ENCODE measurements at regions not wholly inside any gene's neighbourhood (a gene's known extent, or its start where the extent isn't known, plus 50 kb on each side); places are given as distances from the start of the nearest gene placed in this dataset.

DNA sequence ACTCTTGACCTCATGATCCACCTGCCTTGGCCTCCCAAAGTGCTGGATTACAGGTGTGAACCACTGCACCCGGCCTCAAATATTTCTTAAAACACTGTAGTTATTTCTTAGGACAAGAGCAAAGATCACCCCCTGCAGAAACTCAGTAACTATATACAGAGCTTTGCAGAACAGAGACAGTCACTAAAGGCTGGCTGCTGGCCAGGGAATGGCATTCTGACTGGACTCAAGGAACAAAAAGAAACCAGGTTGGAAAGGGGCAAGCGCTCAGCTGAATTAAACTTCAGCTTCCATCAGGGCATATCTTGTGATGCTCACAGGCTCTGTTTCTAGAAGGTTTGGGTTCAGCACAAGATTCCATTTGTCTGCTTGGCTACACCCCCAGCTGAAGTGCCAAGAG, 95.8 kb downstream of the ADAMTS15 start:
- TF ChIP-seq, protein P1, sequence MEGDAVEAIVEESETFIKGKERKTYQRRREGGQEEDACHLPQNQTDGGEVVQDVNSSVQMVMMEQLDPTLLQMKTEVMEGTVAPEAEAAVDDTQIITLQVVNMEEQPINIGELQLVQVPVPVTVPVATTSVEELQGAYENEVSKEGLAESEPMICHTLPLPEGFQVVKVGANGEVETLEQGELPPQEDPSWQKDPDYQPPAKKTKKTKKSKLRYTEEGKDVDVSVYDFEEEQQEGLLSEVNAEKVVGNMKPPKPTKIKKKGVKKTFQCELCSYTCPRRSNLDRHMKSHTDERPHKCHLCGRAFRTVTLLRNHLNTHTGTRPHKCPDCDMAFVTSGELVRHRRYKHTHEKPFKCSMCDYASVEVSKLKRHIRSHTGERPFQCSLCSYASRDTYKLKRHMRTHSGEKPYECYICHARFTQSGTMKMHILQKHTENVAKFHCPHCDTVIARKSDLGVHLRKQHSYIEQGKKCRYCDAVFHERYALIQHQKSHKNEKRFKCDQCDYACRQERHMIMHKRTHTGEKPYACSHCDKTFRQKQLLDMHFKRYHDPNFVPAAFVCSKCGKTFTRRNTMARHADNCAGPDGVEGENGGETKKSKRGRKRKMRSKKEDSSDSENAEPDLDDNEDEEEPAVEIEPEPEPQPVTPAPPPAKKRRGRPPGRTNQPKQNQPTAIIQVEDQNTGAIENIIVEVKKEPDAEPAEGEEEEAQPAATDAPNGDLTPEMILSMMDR (IDR thresholded peaks at IDR 0.05; ENCODE audit: low read depth, low read length) = no peak
- no peaks in the 10 kb centered on the region for H3K9me3 ChIP-seq (ENCODE audit: severe bottlenecking)

DNA sequence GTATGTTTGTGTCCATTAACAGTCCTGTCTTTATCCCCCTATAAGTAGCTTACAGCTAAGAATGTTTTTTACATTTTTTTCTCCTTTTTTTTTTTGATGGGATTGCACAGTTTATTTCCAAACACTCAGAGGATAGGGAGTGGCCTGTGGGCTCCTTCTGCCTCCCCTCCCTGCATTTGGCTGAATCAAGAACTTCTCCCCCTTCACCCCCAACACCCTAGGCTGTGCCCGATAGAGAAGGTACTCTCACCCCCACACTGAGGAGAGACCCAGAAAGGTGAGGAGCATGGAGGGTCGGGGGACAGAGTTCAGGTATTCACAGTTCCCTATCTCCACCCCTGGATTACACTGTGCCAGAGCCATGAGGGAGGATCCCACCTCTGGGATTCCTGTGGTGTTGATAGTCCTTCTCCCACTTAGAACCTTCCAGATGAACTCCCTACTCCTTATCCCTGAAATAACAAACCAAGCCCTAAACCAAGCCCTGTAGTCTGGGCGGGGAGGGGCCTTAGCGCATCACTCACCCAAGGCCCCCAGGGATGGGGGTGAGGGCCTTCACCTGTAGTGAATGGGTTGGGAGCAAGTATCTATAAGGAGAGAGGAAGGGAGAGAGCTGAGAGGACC, 97.1 kb downstream of the ADAMTS15 start:
- Histone ChIP-seq H3K4me3 (ENCODE audit: low read depth, low read length) (no peak overlapping the region), H3K27me3 (ENCODE audit: insufficient read depth, low read depth, severe bottlenecking) (no peaks in the 10 kb centered on the region), H3K36me3 (no peaks in the 10 kb centered on the region), H3K9me3 (ENCODE audit: severe bottlenecking) (no peaks in the 10 kb centered on the region), H3K27ac (no peak overlapping the region)
- TF ChIP-seq, protein P1 (IDR thresholded peaks at IDR 0.05; ENCODE audit: low read depth, low read length) = no peak
- no peak for DNase-seq

More for the DNA sequence above, 95.8 kb downstream of the ADAMTS15 start:
- Histone ChIP-seq H3K27ac (no peak overlapping the region), H3K27me3 (ENCODE audit: insufficient read depth, low read depth, severe bottlenecking) (no peaks in the 10 kb centered on the region), H3K36me3 (no peaks in the 10 kb centered on the region), H3K4me3 (ENCODE audit: low read depth, low read length) (no peak overlapping the region)
- DNase-seq = no peak

DNA sequence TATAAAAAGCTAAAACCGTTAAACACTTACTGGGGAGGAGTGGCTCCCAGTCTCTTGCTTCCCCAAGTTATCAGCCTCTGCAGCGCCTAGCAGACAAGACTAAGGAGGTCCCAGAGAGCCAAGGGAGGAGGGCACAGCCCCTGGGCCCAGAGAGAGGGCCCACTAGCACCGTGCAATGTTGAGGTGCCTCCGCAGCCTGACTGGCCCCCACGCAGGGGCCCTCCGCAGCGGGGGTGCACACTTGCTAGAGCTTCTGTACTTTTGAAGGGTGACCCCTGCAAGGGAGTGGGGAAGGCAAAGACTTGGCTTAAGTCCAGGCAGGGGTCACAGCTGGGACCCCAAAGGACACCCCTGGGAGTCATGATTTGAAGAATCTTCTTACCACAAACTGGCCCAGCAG, 98.0 kb downstream of the ADAMTS15 start:
- H3K27ac ChIP-seq = no peak overlapping the region
- DNase-seq = no peak
- H3K9me3 ChIP-seq (ENCODE audit: severe bottlenecking) = no peaks in the 10 kb centered on the region
- no peak overlapping the region for H3K4me3 ChIP-seq (ENCODE audit: low read depth, low read length)
- TF ChIP-seq, protein P1 (IDR thresholded peaks at IDR 0.05; ENCODE audit: low read depth, low read length) = no peak
- H3K27me3 ChIP-seq (ENCODE audit: insufficient read depth, low read depth, severe bottlenecking) = no peaks in the 10 kb centered on the region
- no peaks in the 10 kb centered on the region for H3K36me3 ChIP-seq

DNA sequence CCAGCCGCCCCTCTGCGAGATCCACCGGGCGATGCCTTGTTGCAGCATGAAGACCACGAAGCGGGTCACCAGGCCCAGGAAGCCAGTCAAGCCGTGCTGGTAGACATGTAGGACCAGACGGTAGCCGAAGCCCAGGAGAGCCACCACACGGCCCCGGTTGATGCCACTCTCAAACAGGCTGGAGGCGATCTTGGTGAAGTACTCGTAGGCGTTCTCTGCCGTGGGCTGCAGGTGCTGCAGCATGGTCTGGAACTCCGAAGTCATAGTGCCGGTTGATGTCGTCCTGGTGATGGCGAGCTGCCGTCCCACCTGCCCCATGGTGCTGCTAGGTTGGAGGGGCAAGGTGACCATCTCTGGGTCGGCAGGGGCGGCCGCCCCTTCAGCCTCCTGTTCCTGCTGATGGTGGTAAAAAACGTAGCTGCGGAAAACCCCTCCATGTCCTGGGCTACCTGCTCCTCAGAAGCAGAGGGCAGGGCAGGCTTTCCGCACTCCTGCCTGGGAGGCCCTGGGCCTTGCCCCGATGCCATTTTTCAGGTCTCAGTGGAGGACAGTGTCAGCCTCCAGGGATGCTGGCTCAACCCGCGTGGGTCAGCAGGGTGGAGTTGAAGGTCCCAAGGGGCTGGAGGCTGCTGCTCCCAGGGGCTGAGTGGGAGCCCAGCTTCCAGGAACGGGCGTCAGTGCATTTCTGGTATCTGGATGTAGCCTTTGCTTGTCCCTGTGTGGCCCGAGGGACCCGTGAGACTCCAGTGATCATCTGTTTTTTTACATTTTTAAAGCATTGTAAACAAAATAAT, 98.7 kb downstream of the ADAMTS15 start:
- Histone ChIP-seq H3K36me3 (no peaks in the 10 kb centered on the region), H3K4me3 (ENCODE audit: low read depth, low read length) (no peak overlapping the region), H3K9me3 (ENCODE audit: severe bottlenecking) (no peaks in the 10 kb centered on the region), H3K27ac (no peak overlapping the region), H3K27me3 (ENCODE audit: insufficient read depth, low read depth, severe bottlenecking) (no peaks in the 10 kb centered on the region)
- no peak for DNase-seq
- TF ChIP-seq, protein P1 (IDR thresholded peaks at IDR 0.05; ENCODE audit: low read depth, low read length) = no peak

DNA sequence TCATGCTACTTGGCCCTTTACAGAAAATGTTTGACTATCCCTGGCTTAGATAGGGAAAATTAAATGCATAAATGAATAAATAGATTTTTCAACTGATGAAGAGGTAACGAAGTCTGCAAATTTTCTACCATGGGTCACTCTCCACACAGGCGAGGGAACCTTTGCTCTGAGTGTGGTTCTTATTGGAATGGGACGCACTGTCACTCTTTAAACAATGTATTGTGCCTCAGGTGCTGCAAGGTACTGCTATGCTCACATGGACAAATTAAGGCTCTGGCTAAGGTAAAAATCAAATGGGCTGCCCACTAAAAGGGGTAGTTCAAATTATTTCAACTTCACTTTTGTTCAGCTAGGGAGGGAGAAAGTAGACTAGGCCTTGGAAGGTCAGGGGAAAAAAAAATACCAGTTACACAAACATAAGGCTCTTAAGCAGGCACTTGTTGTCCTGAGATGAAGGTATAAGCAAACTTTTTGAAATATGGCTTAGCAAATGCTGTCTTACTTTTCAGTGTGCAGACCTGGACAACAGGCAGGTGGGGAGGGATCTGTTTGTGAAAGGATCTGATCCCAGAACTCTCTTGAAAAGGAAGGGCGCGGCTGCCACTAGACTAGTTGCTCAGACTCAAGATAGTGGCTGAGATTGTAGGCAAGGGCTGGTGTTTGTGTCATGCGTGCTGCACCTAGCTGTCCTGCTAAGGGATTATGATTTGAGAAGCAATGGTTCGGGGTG, 99.5 kb downstream of the ADAMTS15 start:
- Histone ChIP-seq H3K27ac (no peak overlapping the region), H3K36me3 (no peaks in the 10 kb centered on the region), H3K4me3 (ENCODE audit: low read depth, low read length) (no peak overlapping the region), H3K9me3 (ENCODE audit: severe bottlenecking) (no peaks in the 10 kb centered on the region), H3K27me3 (ENCODE audit: insufficient read depth, low read depth, severe bottlenecking) (no peaks in the 10 kb centered on the region)
- TF ChIP-seq, protein P1 (IDR thresholded peaks at IDR 0.05; ENCODE audit: low read depth, low read length) = no peak
- no peak for DNase-seq

Measured in WERI-Rb-1 (cell line).